GM19452 (cell line): ENCODE measurements at regions not wholly inside any gene's neighbourhood (a gene's known extent, or its start where the extent isn't known, plus 50 kb on each side); places are given as distances from the start of the nearest gene placed in this dataset.
A peak's percentile ranks its signal among the peaks of the same experiment; 100 is the strongest.

ENCODE experiments used
- ATAC-seq: cut with Tn5 transposase; IDR thresholded peaks from one replicate; pipeline ENCODE4 v1.9.1; 2021; ENCODE audit not compliant: unreplicated experiment

GRCh38 chr2:134191835-134192234 lies 62.0 kb upstream of the MGAT5 start:
- no peak for ATAC-seq

DNA sequence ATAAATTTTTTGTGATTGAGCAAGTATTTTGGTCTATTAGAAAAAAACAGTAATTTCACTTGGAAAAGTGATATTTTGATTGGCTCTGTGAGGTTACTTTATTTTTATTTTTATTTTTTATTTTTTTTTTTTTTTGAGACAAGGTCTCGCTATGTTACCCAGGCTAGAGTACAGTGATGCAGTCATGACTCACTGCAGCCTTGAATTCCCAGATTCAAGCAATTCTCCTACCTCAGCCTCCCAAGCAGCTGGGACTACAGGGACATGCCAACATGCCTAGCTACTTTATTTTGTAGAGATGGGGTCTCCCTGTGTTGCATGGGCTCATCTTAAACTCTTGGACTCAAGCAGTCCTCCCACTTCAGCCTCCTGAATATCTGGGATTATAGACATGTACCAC lies 60.9 kb upstream of the MGAT5 start:
- ATAC-seq: no peak

- no peak for ATAC-seq
These were observed 59.4 kb upstream of the MGAT5 start for GRCh38 chr2:134194519-134194918.

DNA sequence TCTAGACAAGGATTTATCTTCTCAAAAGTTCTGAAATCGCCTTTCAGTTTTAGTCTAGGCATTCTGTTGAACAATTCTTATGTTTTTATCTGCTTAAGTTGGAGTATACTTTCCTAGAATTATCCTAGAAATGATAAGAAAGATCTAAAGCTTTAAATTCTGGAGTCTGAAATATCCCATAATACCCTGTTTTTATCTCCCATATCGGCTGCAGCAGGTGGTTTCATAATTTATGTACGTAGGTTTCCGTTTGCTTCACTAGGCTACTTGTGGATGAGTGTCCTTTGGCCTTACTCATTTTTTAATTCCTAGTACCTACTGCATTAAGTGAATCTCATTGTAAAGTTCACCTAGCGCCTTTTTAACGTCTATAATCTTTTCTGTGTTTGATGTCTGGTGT lies 58.5 kb upstream of the MGAT5 start:
- no peak for ATAC-seq

- ATAC-seq: no peak
These were observed 56.4 kb upstream of the MGAT5 start for GRCh38 chr2:134197445-134197844.

- ATAC-seq: peak; percentile 43
These were observed 55.8 kb upstream of the MGAT5 start for GRCh38 chr2:134198006-134198634.

DNA sequence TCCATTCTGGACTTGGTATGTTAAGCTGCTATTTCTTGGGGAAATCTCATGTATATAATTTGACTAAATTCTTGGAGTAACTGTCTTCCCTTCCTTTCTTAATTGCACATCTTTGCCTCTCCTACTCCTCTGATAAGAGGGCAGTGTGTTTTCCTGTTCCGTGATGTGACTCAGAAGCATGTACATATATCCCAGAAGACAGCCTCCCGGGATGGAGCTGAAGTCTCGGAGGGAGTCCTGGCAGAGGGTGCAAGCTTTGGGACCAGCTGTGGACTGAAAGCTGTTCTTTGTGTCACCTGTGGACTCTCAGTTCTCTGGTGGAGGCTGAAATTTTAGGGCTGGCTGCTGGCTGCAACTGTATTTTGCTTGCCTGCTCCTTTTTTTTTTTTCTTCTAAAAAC lies 54.7 kb upstream of the MGAT5 start:
- ATAC-seq: no peak

GRCh38 chr2:134200036-134200618 lies 53.7 kb upstream of the MGAT5 start:
- ATAC-seq: no peak

GRCh38 chr2:134201533-134201932 lies 52.3 kb upstream of the MGAT5 start:
- no peak for ATAC-seq

GRCh38 chr2:134202371-134202770 lies 51.5 kb upstream of the MGAT5 start:
- ATAC-seq: no peak

DNA sequence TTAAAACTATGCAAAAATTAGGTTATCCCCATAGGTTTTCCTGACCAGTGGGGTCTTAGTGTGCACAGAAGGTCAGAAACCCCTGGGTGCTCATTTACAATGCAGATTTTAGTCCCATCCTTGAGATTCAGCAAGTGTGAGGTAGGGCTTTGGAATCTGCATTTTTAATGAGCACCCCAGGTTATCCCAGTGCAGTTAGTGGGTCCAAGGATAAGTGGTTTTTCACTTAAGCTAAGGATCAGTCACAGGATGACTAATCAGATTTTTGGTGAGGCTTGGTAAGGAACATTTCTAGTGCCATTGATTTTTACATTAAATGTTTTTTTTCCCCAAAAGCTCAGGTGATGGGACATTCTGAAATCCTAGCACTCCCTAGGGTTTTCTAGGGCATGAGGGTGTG lies 50.7 kb upstream of the MGAT5 start:
- no peak for ATAC-seq
